T-cell (primary cell): ENCODE measurements at regions not wholly inside any gene's neighbourhood (a gene's known extent, or its start where the extent isn't known, plus 50 kb on each side); places are given as distances from the start of the nearest gene placed in this dataset.

Source experiments
- ATAC-seq, 4 experiments: fragments of 200-7000 bp in 3 of 4; fragments of 150-1000 bp in 1 of 4; cut with Tn5 transposase; replicated peaks in 1 of 4; 1 replicate in 3 of 4; 2 replicates in 1 of 4; pipeline ENCODE4 v1.10.0; 2021; ENCODE audit warnings: moderate library complexity in 3 of 4, mild to moderate bottlenecking in 2 of 4, moderate number of reproducible peaks in 1 of 4
- CTCF ChIA-PET, 2 donors: fragments of 300-600 bp; sonication (Branson Sonifier 250); formaldehyde crosslinking; loops; one replicate each; lab custom pipeline; 2022; ENCODE audit warnings: antibody characterized with exemption in 2 of 2; lab: Charles Lee
- POLR2A ChIA-PET, 2 donors: fragments of 300-600 bp; sonication (Branson Sonifier 250); formaldehyde crosslinking; loops; one replicate each; lab custom pipeline; 2022; ENCODE audit warnings: antibody characterized with exemption in 2 of 2; lab: Charles Lee
- DNase-seq, 35 experiments: peaks; one replicate each; pipeline versions ENCODE4 v3.0.0 to v3.0.0-alpha.2; 2013 to 2023
- H3K27ac ChIP-seq: one replicate; pipeline ENCODE4 v1.5.1; 2013; ENCODE audit warnings: low read length
- H3K27me3 ChIP-seq, 2 experiments: replicated peaks in 1 of 2; 1 replicate in 1 of 2; 2 replicates in 1 of 2; pipeline versions ENCODE4 v1.6.1 to v1.7.0; 2013; ENCODE audit warnings: low read length in 1 of 2, mixed read lengths in 1 of 2; ENCODE audit not compliant: control insufficient read depth in 2 of 2, insufficient read depth in 2 of 2; ENCODE audit errors: extremely low read depth in 1 of 2
- H3K36me3 ChIP-seq, 2 donors: 1 replicate in 1 of 2; 2 replicates in 1 of 2; pipeline versions ENCODE4 v1.6.1 to v1.7.0; 2013; ENCODE audit warnings: low read length in 1 of 2; ENCODE audit not compliant: control insufficient read depth in 2 of 2, insufficient read depth in 1 of 2; ENCODE audit errors: extremely low read depth in 1 of 2
- H3K4me1 ChIP-seq, 2 experiments: 1 replicate in 1 of 2; 2 replicates in 1 of 2; pipeline versions ENCODE4 v1.6.1 to v1.7.0; 2013; ENCODE audit warnings: low read length in 2 of 2, mixed read lengths in 1 of 2; ENCODE audit not compliant: insufficient read depth in 2 of 2, control insufficient read depth in 1 of 2; ENCODE audit errors: extremely low read depth in 1 of 2
- H3K4me3 ChIP-seq, 2 donors: 1 replicate in 1 of 2; 2 replicates in 1 of 2; pipeline versions ENCODE4 v1.5.1 to v1.7.0; 2013; ENCODE audit warnings: mild to moderate bottlenecking in 2 of 2, low read length in 1 of 2, moderate library complexity in 1 of 2; ENCODE audit not compliant: control insufficient read depth in 1 of 2; ENCODE audit errors: extremely low read depth in 1 of 2
- H3K9me3 ChIP-seq: 2 replicates; pipeline ENCODE4 v1.7.0; 2013
- H3K27ac Mint-ChIP-seq, 2 donors: one replicate each; pipeline ENCODE4 v1.8.0; 2020 to 2021; ENCODE audit warnings: mild to moderate bottlenecking in 2 of 2, mixed read lengths in 2 of 2
- H3K27me3 Mint-ChIP-seq, 2 donors: one replicate each; pipeline ENCODE4 v1.8.0; 2021 to 2022; ENCODE audit warnings: mixed read lengths in 2 of 2
- H3K36me3 Mint-ChIP-seq: one replicate; pipeline ENCODE4 v1.8.0; 2021; ENCODE audit warnings: mixed read lengths
- H3K4me1 Mint-ChIP-seq, 3 donors: one replicate each; pipeline ENCODE4 v1.8.0; 2020 to 2022; ENCODE audit warnings: mixed read lengths in 3 of 3, mild to moderate bottlenecking in 1 of 3
- H3K4me3 Mint-ChIP-seq, 3 donors: one replicate each; pipeline ENCODE4 v1.8.0; 2020 to 2022; ENCODE audit warnings: mild to moderate bottlenecking in 3 of 3, mixed read lengths in 3 of 3, moderate library complexity in 3 of 3
- H3K9me3 Mint-ChIP-seq, 3 donors: one replicate each; pipeline ENCODE4 v1.8.0; 2020 to 2022; ENCODE audit warnings: mixed read lengths in 3 of 3
- WGBS: methylation state at CpG from one replicate; pipeline ENCODE4 v1.1.5; 2013; ENCODE audit warnings: missing lambda C conversion rate; ENCODE audit not compliant: insufficient coverage; 5-methylcytosine and 5-hydroxymethylcytosine counted together

DNA sequence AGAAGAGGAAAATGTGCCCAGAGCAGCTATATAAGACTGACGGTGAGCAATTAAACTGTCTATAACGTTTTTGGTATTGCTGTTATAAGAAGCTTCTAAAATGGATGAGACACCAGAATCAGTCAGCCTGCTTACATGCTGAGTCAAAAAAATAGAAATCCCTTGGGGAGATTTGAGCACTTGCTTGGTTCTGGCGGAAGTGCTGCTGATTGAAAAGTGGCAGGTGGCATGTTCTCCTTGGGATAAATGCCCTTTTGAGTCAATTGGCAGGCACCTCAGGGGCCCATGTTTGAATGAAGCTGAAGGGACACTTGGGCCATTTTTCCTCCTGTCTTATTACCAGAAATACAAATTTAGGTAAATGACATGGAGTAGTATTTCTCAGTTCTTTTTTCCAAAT, 148.7 kb downstream of the PTCHD1 start:
- H3K27me3 ChIP-seq = no peaks in the 10 kb centered on the region
- Mint-ChIP-seq H3K9me3 (peaks cover 3 to 8% (median 3%) of the 10 kb centered on the region in 3 donors), H3K4me1 (no peaks in the 10 kb centered on the region), H3K4me3 (no peak overlapping the region), H3K27me3 (peaks cover 0 to 11% of the 10 kb centered on the region in 2 donors), H3K36me3 (no peaks in the 10 kb centered on the region), H3K27ac (no peak overlapping the region)
- ChIA-PET CTCF (no interaction called here), POLR2A (no interaction called here)
- no peak for DNase-seq
- ATAC-seq = no peak
- no peak overlapping the region for H3K4me3 ChIP-seq
- no peaks in the 10 kb centered on the region for H3K36me3 ChIP-seq
- no peak overlapping the region for H3K27ac ChIP-seq
- WGBS = no CpG with 5 or more reads among the region's 3 CpGs
- H3K9me3 ChIP-seq = no peaks in the 10 kb centered on the region
- H3K4me1 ChIP-seq = no peaks in the 10 kb centered on the region

DNA sequence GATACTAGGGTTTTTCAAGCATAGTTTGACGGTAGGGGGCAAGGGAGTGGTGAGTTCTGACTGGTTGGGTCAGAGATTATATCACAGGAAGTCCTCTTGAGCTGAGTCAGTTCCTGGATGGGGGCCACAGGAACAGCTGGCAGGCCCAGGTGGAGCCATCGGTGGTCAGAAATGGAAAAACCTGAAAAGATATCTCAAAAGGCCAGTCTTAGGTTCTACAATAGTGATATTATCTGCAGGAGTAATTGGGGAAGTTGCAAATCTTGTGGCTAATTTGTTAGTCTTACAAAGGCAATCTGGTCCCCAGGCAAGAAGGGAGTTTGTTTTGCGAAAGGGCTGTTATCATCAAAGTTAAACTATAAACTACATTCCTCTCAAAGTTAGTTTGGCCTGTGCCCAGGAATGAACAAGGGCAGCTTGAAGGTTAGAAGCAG, 159.3 kb downstream of the PTCHD1 start:
- Mint-ChIP-seq H3K4me1 (peaks cover 0 to 10% (median 5%) of the 10 kb centered on the region in 3 donors), H3K27me3 (peaks cover 0 to 4% of the 10 kb centered on the region in 2 donors), H3K27ac (no peak overlapping the region), H3K9me3 (no peaks in the 10 kb centered on the region), H3K36me3 (no peaks in the 10 kb centered on the region), H3K4me3 (no peak overlapping the region)
- Histone ChIP-seq H3K27me3 (no peaks in the 10 kb centered on the region), H3K9me3 (no peaks in the 10 kb centered on the region), H3K36me3 (no peaks in the 10 kb centered on the region), H3K4me3 (no peak overlapping the region), H3K4me1 (no peaks in the 10 kb centered on the region), H3K27ac (no peak overlapping the region)
- POLR2A ChIA-PET = no interaction called here
- CTCF ChIA-PET = no interaction called here
- ATAC-seq = no peak
- no CpG with 5 or more reads among the region's 3 CpGs for WGBS
- peak in 1 of 35 experiments; percentile 0 for DNase-seq

DNA sequence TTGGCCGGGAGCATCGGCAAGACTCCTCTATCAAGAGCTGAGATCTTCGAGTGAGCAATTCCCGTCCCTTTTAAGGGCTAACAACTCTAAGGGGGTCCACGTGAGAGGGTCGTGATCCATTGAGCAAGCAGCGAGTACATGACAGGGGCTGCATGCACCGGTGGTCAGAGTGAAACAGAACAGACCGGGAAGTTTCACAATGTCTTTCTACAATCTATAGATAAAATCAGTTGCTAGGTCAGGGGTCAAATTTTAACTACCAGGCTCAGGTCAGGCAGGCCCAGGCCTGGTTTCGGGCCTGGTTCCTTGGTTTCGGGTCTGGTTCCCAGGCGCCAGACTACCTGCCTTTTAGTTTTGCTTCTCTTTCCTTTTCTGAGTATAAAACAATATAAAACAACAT, 160.1 kb downstream of the PTCHD1 start:
- Histone ChIP-seq H3K9me3 (no peaks in the 10 kb centered on the region), H3K4me1 (no peaks in the 10 kb centered on the region), H3K27me3 (no peaks in the 10 kb centered on the region), H3K4me3 (no peak overlapping the region), H3K27ac (no peak overlapping the region), H3K36me3 (no peaks in the 10 kb centered on the region)
- no peaks in the 10 kb centered on the region for H3K9me3 Mint-ChIP-seq
- DNase-seq = no peak
- peaks cover 0 to 1% of the 10 kb centered on the region in 2 donors for H3K27me3 Mint-ChIP-seq
- WGBS = 100% methylated on average over 2 of the region's 12 CpGs
- ChIA-PET CTCF (no interaction called here), POLR2A (no interaction called here)
- peaks cover 0 to 10% (median 5%) of the 10 kb centered on the region in 3 donors for H3K4me1 Mint-ChIP-seq
- no peak overlapping the region for H3K4me3 Mint-ChIP-seq
- H3K36me3 Mint-ChIP-seq = no peaks in the 10 kb centered on the region
- no peak for ATAC-seq
- H3K27ac Mint-ChIP-seq = no peak overlapping the region

DNA sequence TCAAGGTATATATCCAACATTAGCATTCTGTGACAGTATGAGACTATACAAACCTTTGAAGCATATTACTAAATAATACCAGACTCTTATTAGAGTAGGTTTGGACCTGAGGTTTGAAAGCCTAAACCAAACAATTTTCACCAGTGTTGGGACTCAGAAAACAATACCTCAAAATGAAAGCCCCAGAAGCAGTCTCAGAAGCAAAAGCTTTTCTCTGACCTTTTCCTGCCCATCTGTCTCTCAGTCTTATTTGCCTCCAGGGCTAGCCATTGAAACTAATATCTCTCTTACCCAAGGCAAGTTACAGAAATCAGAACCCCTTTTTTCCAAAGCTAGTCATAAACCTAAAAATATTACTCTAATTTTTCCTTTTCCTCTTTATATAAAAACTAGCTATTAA, 163.3 kb downstream of the PTCHD1 start:
- no peaks in the 10 kb centered on the region for H3K4me1 ChIP-seq
- DNase-seq (no peak), ATAC-seq (no peak)
- POLR2A ChIA-PET = no interaction called here
- Mint-ChIP-seq H3K27ac (no peak overlapping the region), H3K4me3 (no peak overlapping the region), H3K36me3 (no peaks in the 10 kb centered on the region), H3K27me3 (no peaks in the 10 kb centered on the region), H3K9me3 (no peaks in the 10 kb centered on the region), H3K4me1 (peaks cover 0 to 10% (median 5%) of the 10 kb centered on the region in 3 donors)
- H3K27ac ChIP-seq = no peak overlapping the region
- CTCF ChIA-PET = no interaction called here
- no peaks in the 10 kb centered on the region for H3K27me3 ChIP-seq
- no peak overlapping the region for H3K4me3 ChIP-seq
- H3K36me3 ChIP-seq = no peaks in the 10 kb centered on the region
- no peaks in the 10 kb centered on the region for H3K9me3 ChIP-seq

DNA sequence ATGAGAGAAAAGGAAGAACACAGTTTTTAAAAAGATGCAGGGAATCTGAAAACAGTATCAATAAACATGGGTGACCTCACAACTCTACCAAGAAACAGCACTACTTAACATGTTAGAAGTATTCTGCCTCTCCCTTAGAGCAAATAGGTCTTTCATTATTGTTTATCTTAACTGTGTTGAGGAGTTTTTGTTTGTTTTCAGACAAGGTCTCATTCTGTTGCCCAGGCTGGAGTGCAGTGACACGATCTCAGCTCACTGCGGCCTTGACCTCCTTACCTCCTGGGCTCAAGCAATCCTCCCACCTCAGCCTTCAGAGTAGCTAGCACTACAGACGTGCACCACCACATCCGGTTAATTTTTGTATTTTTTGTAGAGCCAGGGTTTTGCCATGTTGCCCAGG, 165.3 kb upstream of the PRDX4 start:
- no peak overlapping the region for H3K27ac Mint-ChIP-seq
- H3K27me3 Mint-ChIP-seq = peaks cover 0 to 7% of the 10 kb centered on the region in 2 donors
- Histone ChIP-seq H3K36me3 (no peaks in the 10 kb centered on the region), H3K9me3 (no peaks in the 10 kb centered on the region), H3K4me1 (no peaks in the 10 kb centered on the region), H3K4me3 (no peak overlapping the region), H3K27ac (no peak overlapping the region), H3K27me3 (no peaks in the 10 kb centered on the region)
- POLR2A ChIA-PET = no interaction called here
- DNase-seq = no peak
- no peak overlapping the region for H3K4me3 Mint-ChIP-seq
- no CpG with 5 or more reads among the region's 4 CpGs for WGBS
- ATAC-seq = no peak
- no peaks in the 10 kb centered on the region for H3K4me1 Mint-ChIP-seq
- H3K9me3 Mint-ChIP-seq = no peaks in the 10 kb centered on the region
- CTCF ChIA-PET = no interaction called here
- no peaks in the 10 kb centered on the region for H3K36me3 Mint-ChIP-seq

DNA sequence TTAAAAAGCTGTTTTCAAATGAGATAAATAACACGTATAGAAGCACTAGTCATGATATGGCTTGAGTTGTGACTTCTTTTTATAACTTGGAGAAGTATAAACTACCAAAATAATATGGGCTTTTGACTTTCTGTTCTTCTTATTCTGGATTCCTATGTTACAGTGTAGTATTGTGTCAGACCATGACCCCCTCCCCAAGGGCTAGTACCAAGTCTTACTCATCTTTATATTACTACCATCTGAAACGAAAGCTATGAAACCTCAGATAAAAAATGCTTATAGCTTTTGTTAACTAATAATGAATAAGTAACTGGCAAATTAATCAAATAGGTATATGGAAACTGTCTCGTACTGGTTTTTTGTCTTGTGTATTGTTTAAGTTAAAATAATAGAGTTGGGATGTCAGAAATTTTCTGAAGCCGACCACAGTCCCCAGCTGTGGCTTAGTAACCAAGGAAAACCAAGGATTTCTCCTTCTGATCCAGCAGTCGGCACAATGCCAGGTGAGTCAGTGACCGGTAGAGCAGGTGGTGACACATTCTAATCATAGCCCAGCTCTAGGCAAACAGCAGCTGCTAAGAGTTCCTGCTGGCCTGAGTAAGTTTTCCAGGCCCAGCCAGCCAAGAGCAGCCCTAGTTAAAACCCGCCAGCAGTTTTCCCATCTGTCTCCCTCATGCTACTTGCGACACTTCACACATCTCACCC, 163.3 kb upstream of the PRDX4 start:
- Histone ChIP-seq H3K4me3 (no peak overlapping the region), H3K4me1 (no peaks in the 10 kb centered on the region), H3K27me3 (no peaks in the 10 kb centered on the region), H3K27ac (no peak overlapping the region), H3K9me3 (no peaks in the 10 kb centered on the region), H3K36me3 (no peaks in the 10 kb centered on the region)
- ChIA-PET POLR2A (no interaction called here), CTCF (no interaction called here)
- DNase-seq (no peak), ATAC-seq (no peak)
- H3K36me3 Mint-ChIP-seq = no peaks in the 10 kb centered on the region
- WGBS = 100% methylated on average over 1 of the region's 8 CpGs
- no peak overlapping the region for H3K27ac Mint-ChIP-seq
- peaks cover 0 to 7% of the 10 kb centered on the region in 2 donors for H3K27me3 Mint-ChIP-seq
- no peak overlapping the region for H3K4me3 Mint-ChIP-seq
- H3K9me3 Mint-ChIP-seq = peaks cover 0 to 5% (median 0%) of the 10 kb centered on the region in 3 donors
- H3K4me1 Mint-ChIP-seq = no peaks in the 10 kb centered on the region

DNA sequence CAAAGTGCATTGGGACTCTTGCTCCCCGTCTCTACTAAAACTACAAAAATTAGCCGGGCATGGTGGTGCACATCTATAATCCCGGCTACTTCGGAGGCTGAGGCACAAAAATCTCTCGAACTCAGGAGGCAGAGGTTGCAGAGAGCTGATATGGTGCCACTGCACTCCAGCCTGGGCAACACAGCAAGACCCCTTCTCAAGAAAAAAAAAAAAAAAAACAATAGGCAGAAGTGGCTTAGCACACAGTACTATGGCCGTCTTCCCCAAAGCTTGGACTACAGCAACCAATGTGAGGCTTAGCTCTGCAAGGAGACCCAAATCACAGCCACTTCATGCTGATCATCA, 162.8 kb upstream of the PRDX4 start:
- ATAC-seq = no peak

More for the DNA sequence above, 162.8 kb upstream of the PRDX4 start:
- Histone ChIP-seq H3K9me3 (no peaks in the 10 kb centered on the region), H3K36me3 (no peaks in the 10 kb centered on the region), H3K27ac (no peak overlapping the region), H3K4me3 (no peak overlapping the region), H3K27me3 (no peaks in the 10 kb centered on the region), H3K4me1 (no peaks in the 10 kb centered on the region)
- Mint-ChIP-seq H3K27ac (no peak overlapping the region), H3K9me3 (peaks cover 0 to 7% (median 0%) of the 10 kb centered on the region in 3 donors), H3K4me3 (no peak overlapping the region), H3K4me1 (no peaks in the 10 kb centered on the region), H3K27me3 (peaks cover 0 to 7% of the 10 kb centered on the region in 2 donors), H3K36me3 (no peaks in the 10 kb centered on the region)
- CTCF ChIA-PET = no interaction called here
- no peak for DNase-seq
- POLR2A ChIA-PET = no interaction called here
- no CpG with 5 or more reads among the region's 6 CpGs for WGBS
